Hindlimb muscle (tissue), 1 donor: ENCODE measurements at regions not wholly inside any gene's neighbourhood (a gene's known extent, or its start where the extent isn't known, plus 50 kb on each side); places are given as distances from the start of the nearest gene placed in this dataset.
"Not testable (repeated sequence)": the region's sequence is repeated elsewhere in the genome, so short reads cannot be mapped to it uniquely, and the experiment has no call there.

Source experiments
- DNase-seq: peaks from one replicate; pipeline ENCODE4 v3.0.0-alpha.2; 2013

DNA sequence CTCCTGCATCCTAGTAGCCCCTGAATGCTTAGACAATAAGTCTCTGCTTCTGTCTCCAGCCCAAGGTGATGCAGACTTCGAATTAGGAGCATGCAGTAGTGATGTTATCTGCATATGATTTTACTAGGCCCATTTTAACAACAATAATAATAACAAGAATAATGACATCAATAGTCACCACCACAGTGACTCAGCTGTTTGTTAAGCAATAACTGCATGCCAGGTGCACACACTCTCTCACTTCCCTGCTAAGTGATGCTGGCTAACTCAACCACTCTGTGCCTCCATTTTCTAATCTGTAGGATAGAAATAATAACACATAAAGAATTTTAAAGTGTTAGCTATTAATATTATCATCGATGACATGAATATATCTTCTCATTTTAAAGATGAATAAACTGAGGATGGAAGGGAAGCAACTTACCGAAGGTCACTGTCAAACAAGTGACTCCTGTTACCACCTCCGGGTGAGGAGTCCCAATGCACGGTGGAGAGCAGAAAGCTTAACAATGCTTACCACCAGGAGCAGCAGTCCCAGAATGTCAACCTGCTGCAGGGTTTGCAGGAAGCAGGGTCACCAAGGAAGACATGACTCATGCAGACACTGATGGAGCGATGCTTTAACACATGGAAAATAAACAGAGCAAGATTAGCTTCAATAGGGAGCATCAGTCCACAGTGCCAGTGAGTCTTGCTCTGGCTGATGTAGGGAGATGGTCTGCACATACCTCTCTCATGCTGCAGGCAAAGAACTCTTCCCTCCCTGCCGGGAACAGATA, 290.2 kb downstream of the SPATA17 start:
- DNase-seq: no peak

DNA sequence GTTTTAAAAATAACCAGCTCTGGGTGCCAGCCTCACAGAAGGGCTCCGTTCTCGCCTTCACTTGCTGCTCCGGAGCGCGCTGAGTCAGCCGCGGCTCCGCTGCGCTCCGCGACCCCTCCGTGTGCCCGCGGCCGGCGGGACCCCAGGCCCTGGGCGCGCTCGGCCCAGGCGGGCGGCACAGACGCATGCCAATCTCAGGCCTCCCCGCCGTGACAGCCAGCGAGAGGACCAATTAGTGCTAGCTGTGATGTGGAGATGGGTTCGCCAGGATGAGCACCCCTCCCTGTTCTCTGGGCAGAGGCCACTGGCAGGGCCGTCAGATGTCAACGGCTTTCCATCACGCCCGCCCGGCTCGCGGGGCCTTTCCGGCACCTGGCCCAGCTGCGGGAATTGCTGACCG, 293.8 kb downstream of the SPATA17 start:
- no peak for DNase-seq

DNA sequence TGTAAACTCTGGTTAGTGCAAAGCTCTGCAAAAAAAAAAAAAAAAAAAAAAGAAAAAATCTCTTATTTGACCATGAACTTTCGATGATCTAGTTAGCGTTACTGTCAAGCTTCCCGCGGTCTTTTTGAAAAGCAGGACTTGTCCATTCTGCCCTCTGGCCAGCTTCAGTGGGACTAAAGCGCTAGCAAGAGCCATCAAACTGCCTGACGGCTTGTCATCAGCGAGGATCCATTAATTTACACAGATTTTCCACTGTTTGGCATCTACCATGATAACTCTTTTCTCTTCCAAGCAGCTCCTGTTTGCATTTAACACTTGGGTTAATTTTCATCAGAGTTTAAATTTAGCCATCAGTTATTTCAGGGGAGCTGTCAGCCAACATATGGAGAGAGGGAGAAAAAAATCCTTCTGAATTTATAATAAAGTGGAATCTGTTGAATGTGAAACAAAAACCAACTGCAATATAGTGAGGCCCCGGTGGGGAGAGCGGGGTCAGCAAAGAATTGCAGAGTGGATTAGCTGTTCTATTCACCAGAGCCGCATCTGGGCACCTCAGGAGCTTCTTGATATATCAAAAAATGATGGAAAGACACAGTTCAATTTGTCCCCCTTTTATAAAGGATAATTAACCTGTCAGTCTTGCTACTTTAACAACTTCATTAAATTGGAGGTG, 298.2 kb downstream of the SPATA17 start:
- no peak for DNase-seq

DNA sequence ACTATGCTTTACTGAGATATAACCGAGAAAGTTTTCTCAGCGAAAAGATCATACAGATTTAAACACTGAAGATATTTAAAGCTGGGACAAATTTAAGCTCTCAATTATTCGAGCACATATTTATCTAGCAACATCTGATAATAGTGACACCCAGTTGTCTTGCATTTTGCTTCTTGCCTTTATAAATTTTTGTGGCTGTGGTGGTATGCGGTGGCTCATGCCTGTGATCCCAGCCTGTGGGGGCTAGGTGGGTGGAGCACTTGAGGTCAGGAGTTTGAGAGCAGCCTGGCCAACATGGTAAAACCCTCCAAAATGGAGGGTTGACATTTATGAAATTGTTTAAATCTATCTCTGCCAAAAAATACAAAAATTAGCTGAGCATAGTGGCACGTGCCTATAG, 312.2 kb downstream of the SPATA17 start:
- no peak for DNase-seq

DNA sequence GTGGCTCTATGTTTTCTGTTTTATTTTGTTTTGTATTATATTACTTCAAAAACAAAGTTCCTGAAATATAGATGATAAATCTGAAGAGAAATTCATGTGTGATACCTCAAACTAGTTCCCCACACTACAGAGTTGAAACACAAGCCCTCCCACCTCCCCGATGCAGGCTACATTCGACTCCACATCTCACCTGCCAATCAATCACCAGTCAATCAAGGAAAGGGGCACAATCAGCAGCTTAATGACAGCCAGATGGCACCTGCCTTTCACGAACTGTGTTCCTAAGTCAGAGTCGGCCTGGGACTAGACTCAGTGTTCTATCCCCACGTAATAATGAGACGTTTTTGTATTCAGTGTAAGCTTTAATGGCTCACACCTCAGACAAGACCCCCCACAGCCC, 313.4 kb downstream of the SPATA17 start:
- no peak for DNase-seq

DNA sequence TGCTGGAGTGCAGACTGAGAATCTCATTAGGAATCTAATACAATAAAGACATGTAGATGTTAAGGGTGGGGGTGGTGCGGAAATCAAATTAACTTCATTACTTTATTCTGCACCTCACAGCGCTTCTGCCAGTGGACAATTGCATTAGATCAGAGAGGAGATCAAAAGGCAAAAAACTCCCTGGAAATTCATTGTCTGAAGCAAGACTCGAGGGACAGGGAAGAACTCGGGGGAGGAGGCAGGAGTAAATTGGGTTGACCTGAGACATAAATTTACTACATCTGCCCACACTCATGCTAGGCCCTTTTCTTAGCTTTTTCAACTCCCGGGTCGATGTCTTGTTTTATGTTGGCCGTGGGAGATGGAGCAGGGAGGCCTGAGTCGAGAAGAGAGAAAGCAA, 315.4 kb downstream of the SPATA17 start:
- DNase-seq: no peak

DNA sequence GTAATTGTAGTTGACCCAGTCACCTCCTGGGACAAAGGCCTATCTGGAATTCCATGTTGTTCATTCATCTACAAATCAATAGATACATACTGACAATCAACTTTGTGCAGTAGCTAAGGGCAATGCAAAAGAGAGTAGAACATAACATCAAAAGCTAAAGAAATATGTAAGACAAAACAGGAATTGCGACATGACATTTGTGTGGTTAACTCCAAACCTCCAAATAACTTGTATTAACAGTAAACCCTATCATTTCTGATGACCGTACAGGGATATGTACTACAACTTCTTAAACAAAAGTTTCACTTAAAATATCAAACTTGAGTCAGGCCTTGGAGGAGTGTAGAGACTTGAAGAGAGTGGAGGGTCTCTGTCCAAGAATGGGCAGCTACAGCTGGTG, 317.6 kb downstream of the SPATA17 start:
- DNase-seq: no peak

DNA sequence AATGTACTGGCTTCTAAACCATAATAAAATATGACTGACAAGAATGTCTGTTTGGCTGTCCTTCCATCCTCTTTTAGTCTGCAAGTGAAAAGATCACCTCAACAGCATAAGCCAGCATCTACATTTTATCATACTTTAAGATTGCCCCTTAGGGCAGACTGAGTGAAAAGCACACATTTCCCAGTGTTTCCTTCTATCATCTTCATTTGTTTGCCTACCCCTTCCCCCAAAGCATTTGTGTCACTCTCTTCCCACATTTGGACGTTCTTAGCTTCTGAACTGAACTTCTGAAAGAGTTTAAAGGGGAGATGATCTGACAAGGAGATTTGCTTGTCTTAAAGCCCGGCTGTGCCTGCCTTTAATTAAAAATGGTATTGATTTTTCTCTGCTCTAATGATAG, 322.2 kb downstream of the SPATA17 start:
- no peak for DNase-seq

DNA sequence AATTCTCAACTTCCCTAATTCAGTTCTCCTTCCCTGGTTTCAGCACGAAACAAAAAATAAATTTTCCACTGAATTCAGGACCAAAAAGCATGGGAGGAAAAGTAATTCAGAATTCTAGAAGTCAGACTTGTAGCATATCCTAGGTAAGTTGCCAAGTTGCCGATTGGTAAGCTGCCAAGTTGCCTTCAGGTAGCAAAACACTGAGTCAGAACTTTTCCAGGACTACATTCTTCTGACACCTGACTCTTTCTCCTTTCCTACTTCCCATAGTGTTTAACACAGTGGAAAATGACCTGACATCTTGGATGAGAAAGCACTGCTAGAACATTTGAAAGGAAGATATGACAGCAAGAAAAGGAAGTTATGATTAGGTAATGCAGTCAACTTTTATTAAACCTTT, 322.8 kb downstream of the SPATA17 start:
- peak; percentile 26 for DNase-seq

DNA sequence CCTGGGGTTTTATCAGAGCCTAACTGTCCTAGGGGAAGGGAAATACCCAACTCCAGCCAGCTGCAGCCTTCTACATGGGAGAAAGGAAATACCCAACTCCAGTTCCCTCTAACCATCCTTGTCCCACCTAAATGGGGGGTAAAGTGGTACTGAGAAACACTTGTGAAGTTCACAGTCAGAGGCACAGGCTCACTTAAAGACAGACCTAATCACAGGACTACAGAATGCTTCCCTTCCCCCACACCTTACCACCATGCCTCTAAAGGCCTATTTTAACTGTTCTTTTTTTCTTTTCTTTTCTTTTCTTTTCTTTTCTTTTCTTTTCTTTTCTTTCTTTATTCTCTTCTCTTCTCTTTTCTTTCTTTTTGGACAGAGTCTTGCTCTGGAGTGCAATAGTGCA, 324.6 kb downstream of the SPATA17 start:
- no peak for DNase-seq

DNA sequence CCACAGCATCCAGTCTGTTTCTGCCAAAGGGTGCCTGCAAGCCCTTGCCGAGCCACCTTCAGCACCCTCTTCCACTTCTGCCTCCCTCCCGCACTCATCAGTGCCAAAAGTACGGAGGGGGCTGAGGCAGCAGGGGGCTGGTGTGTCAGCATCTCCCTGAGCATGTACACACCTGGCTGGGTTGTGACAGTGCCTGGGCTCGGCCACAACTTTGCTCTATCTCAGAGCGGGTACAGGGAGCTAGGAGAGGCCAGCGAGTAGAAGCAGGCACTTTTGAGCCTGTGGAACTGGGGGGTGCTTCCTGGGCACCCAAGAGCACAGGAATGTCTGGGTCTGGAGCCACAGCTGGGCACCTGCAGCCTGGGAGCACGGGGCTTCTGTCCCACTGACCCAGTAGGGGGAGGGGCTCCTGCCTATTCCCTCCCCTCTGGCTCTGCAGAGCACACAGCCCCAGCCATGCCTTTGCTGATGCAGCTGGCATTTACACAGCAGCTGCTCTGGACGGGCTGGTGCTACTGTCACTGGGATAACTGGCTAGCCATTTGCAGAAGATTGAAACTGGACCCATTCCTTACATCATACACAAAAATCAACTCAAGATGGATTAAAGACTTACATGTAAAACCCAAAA, 319.8 kb upstream of the RRP15 start:
- DNase-seq: no peak

DNA sequence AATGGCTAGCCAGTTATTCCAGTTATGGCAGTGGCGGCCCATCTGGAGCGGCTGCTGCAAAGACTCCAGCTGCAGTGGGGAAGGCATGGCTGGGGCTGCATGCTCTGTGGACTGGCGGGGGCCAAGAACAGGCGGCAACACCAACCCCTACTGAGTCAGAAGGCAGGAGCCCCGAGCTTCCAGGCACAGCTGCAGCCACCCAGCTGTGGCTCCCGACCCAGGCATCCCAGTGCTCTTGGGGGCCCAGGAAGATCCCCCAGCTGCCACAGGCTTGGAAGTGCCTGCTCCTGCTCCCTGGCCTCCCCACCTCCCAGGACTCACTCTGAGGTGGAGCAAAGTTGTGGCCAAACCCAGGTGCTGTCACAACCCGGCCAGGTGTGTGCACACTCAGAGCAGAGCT, 317.0 kb upstream of the RRP15 start:
- no peak for DNase-seq

DNA sequence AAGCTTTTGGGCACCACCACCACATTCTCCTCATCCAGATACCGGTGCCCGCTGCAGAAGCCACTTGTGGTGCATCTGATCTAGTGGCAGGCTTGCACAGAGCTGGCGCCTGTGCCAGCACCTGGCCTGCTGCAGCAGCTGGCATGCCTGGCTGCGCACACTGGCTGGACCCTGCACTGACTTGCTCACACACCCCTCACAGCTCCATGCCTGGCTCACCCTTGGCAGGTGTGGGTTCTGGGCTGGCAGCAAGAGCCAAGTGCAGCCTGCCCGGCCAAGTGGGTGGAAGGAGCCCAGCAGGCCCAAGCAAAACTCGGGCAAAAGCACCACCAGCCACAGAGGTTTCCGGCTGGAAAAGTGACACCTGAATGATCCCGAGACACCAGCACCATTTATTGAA, 315.7 kb upstream of the RRP15 start:
- DNase-seq: no peak

DNA sequence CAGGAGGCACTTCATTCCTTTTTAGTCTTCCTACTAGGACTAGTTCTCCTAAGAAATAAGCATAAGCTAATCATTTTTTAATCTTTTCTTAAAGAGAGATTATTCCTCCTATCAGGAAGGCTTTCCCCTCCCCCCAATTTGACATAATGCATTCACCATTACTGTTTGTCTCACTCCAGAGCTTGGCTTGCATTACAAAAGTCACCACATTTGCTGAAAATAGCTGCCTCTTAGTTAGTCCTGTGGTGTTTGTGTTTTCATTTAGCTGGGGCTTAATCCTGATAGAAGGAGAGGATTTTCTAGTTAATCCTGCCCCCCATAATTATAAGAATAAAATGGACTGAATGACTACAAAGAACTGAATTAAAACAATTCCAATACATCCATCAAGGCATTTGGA, 307.1 kb upstream of the RRP15 start:
- DNase-seq: no peak

DNA sequence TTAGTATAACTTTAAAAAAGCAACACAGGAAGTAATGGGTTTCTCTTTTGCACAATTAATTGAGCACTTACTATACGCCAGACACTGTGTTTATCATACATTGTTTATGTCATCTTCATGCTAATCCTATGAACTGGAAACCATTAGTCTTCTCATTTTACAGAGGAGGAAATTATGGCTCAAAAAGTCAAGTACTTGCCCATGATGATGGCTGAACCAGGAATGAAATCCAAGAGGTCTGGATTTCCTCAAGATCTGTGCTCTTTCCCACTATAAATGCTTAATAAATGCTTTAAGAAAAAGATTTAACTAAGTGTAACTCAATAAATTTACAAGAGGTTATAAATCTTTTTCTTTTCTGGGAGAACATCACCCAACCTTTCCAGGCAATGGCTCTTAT, 303.7 kb upstream of the RRP15 start:
- DNase-seq: no peak

DNA sequence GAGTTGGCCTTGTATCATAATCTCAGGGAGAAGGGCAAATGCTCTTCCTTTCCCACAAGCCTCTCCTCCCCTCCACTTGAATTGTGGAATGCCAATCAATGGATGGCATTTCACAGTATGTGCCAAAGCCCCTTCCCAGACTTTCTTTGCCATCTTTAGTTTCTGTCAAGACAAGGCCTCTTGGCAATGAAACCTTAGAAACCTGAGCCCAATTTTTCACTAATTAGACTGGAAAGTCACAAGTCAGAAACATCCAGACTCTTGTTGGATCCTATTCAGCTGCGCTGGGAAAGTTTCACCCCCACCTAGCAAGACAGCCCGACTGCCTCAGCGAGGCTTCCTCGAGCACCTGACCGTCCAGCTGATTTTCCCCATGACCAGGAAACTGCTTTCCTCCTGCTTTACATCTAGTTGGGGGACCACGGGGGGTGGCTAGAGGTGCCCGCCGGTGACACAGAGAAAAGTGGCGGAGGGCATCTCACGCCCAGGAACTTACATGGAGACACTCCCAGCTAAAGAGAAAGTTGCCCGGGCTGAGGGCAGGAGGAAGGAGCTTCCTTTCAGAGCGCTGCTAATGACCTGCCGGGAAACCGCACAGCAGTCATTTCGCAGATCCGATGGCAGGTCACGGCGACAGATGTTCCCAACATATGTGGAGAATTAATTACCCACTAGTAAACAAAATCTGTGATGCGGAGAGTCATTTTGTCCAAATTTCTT, 302.6 kb upstream of the RRP15 start:
- DNase-seq: no peak

DNA sequence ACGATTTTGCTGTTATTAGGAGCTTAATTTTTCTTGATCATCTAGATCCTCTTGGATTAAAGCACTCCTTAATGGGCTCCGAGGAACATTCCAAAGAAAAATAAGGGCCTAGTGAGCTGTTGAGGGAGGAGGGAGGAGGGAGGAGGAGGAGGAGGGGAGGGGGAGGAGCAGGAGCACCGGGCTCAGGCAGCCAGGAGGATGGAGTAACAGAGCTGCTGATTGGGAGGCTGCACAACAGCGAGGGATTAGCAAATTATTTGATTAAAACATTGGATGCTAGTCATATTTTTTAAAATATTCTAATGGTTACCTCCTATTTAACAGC, 302.1 kb upstream of the RRP15 start:
- no peak for DNase-seq

DNA sequence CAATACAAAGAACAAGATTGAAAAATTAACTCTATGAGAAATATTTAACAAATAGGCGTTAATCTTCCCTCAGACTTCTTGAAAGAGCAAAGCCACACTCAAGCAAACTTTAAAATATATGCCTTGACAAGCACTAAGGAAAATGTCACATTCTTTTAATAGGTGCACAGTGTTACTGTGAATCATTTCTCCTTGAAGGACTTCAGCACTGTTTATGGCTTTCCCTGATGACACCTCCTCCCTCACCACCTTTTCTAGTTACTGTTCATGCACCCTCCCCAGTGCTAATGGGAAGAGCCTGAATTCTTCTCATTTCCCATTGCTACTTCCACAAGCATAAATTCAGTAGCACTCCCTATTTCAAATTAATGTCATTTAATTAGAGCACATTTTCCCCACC, 299.5 kb upstream of the RRP15 start:
- no peak for DNase-seq

DNA sequence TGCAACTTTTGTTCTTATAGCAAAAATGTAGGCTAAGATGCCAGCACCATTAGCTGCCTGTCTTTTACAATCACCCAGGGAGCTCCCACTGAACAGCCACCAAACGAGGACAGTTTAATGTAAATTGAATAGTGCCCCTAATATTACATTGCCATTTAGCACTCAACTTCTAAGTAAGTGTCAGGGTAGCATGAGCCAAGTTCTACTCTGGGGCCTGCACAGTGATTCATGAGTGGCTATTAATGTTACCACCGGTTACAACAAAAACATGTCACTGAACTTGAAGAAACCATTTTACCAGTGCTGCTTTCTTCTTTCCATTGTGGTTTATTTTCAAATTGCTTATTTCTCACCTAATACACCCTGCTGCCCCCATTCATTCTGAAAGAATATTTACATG, 295.6 kb upstream of the RRP15 start:
- DNase-seq: no peak

DNA sequence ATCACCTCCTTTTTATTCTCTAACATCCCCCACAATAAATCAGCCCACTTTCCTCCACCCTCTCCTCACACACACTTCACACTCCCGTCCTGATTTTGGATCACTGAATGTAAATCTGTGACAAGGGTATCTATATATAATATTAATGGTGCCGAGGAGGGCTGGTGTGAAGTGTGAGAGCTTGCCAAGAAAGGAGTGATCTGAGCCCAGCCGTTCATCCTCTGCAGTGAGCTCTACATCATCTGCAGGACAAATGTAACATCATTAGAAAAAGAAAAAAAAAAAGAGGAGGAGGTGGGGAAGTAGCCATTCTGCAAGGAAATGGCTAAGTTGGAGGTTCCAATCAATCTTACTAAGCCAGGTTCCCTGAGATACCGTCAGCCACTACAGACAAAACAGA, 291.7 kb upstream of the RRP15 start:
- DNase-seq: no peak

DNA sequence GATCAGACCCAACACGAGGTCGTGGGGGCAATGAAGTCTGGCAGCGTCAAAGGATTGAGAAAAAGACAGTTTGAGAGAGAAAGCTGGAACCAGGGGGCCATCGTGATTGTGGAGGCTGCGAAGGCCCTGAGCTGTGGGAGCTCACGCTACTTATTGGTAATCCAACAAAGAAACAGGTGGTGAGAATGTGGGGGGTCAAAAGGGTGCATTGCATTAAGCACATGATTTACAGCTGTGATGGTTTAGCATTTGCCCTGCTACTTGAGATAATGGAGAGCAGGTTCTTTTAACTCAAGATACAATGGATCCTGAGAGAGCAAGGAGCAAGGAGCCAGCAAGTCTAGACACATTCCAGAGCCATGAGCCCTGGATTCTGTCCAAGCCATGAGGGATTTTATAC, 276.8 kb upstream of the RRP15 start:
- DNase-seq: not testable (repeated sequence)

DNA sequence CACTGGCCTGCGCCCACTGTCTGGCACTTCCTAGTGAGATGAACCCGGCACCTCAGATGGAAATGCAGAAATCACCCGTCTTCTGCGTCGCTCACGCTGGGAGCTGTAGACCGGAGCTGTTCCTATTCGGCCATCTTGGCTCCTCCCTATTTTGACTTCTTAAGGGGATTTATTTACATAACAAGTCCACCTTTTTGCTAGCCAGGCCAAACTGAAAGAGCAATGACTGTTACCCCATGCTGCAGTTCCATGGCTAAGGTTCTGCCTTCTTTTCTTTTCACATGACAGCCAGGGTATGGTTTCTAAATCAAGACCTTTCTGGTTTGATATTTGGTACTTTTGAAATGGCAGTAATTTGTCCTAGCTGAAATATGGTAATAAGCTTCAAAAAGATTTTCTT, 270.0 kb upstream of the RRP15 start:
- not testable (repeated sequence) for DNase-seq

DNA sequence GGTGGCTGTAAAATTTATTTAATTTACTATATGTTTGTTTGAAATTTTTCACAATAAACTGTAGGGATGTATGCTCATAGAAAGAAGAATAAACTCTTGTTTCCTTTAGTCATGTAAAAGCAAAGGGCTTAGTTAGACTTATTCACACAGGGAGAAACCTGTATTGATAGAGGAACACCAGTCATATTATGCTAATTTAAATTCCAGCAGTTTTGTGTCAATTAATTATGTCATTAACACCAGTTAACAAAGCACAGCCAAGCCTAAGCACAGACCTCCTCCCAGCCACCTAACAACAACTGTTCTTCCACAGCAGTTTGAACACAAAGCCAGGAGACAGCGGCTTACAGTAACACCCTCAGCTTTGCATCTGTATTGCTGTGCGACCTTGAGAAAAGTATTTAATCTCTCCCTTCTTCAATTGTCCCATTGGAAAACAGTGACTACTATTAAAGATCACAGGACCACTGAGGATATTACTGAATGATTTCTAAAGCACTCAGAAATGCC, 260.8 kb upstream of the RRP15 start:
- no peak for DNase-seq
